ENCODE measurements at regions not wholly inside any gene's neighbourhood (a gene's known extent, or its start where the extent isn't known, plus 50 kb on each side); places are given as distances from the start of the nearest gene placed in this dataset.

DNA sequence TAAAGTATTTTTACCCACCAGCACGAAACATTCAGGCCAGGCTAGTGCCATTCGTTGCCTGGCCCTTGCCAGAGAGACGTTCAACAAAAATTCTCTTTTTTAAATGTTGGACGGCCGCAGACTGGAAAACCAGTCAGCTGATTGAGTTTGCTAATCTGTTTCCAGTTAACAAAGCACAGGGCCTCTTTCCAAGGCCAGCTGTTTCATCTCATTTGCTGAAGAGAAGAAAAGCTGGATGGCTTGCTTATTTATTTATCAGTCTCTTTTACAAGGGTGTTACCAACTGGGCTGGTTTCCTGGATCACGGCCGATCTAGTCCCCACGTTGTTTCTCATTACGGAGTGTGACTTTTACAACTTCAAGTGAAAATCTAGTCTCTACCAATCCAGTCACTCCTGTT is 418.7 kb upstream of the DYNLRB2 start:
- H3K9me3 ChIP-seq (ENCODE audit: control insufficient read depth in 2 of 2, low read length in 2 of 2) = no peaks in the 10 kb centered on the region
- H3K27ac ChIP-seq (ENCODE audit: insufficient read depth, low read length, poor library complexity, severe bottlenecking) = no peak overlapping the region
- no peak overlapping the region for H3K27ac Mint-ChIP-seq
- no peak overlapping the region for H3K4me3 ChIP-seq (ENCODE audit: low read depth, low read length)
- H3K27me3 ChIP-seq (ENCODE audit: control insufficient read depth, insufficient read depth, low read length) = peaks cover 2% of the 10 kb centered on the region
- H3K36me3 Mint-ChIP-seq = no peaks in the 10 kb centered on the region
- peaks cover 0 to 2% (median 0%) of the 10 kb centered on the region in 7 donors for H3K9me3 Mint-ChIP-seq
- H3K4me1 ChIP-seq (ENCODE audit: control insufficient read depth, insufficient read depth, low read length, poor library complexity, severe bottlenecking) = no peaks in the 10 kb centered on the region
- H3K4me3 Mint-ChIP-seq = no peak overlapping the region
- peaks cover 4% of the 10 kb centered on the region for H3K27me3 Mint-ChIP-seq
- no peaks in the 10 kb centered on the region for H3K36me3 ChIP-seq (ENCODE audit: control insufficient read depth, insufficient read depth, low read length)
- H3K4me1 Mint-ChIP-seq = no peaks in the 10 kb centered on the region
- ATAC-seq (ENCODE audit: low read depth in 2 of 2) (no peak), DNase-seq (no peak)

DNA sequence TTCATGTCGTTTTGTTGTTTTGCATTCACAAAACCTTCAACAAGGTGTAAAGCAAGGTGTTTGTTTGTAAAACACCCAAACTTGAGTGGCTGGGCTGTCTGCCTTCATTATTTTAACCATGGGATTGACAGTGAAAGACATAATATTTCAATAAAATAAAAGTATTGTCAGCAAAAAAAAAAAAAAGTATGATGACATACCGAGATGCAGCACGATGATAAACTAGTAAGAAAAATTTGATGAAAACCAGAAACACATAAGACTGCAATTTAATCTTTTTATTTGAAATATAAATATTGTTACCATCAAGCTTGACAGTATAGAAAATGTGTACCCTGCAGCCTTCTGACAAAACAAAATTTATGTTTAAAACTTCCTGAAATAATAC is 419.3 kb upstream of the DYNLRB2 start:
- Histone ChIP-seq H3K4me1 (ENCODE audit: control insufficient read depth, insufficient read depth, low read length, poor library complexity, severe bottlenecking) (no peaks in the 10 kb centered on the region), H3K4me3 (ENCODE audit: low read depth, low read length) (no peak overlapping the region), H3K9me3 (ENCODE audit: control insufficient read depth in 2 of 2, low read length in 2 of 2) (no peaks in the 10 kb centered on the region), H3K36me3 (ENCODE audit: control insufficient read depth, insufficient read depth, low read length) (no peaks in the 10 kb centered on the region), H3K27me3 (ENCODE audit: control insufficient read depth, insufficient read depth, low read length) (peaks cover 2% of the 10 kb centered on the region), H3K27ac (ENCODE audit: insufficient read depth, low read length, poor library complexity, severe bottlenecking) (no peak overlapping the region)
- peaks cover 0 to 2% (median 0%) of the 10 kb centered on the region in 7 donors for H3K9me3 Mint-ChIP-seq
- DNase-seq (no peak), ATAC-seq (ENCODE audit: low read depth in 2 of 2) (no peak)
- no peaks in the 10 kb centered on the region for H3K4me1 Mint-ChIP-seq
- no peak overlapping the region for H3K27ac Mint-ChIP-seq
- peaks cover 4% of the 10 kb centered on the region for H3K27me3 Mint-ChIP-seq
- H3K4me3 Mint-ChIP-seq = no peak overlapping the region
- H3K36me3 Mint-ChIP-seq = no peaks in the 10 kb centered on the region

DNA sequence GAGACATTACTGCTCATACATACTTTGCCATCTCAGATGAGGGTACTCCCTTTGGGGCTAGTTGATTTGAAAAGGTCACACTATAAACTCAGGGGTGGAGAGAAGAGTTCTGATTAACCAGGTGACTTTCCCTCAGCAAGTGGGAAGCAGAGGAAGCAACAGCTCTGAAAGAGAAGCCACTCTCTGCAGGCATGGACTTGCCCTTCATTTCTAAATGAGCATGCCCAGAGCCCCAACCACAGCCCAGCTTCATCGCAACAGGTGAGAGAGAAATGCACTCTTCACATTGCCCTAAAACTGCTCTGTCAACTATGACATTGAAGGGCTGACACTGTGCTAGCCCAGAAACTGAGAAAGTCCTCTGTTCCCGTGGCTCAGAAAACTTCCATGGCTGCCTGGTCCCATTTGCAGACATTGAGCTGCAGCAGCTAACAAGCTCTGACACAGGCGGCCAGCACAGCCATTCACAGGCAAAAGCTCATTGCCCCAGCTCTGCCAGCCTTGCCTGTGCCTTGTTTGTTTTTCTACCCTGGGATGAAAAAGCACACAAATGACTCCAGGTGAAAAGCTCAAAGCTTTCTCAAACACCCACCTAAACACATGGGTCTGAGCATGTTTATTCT is 419.8 kb upstream of the DYNLRB2 start:
- H3K27me3 ChIP-seq (ENCODE audit: control insufficient read depth, insufficient read depth, low read length) = peaks cover 2% of the 10 kb centered on the region
- Mint-ChIP-seq H3K4me3 (no peak overlapping the region), H3K27ac (no peak overlapping the region), H3K36me3 (no peaks in the 10 kb centered on the region), H3K4me1 (no peaks in the 10 kb centered on the region), H3K9me3 (peaks cover 0 to 1% (median 0%) of the 10 kb centered on the region in 7 donors), H3K27me3 (peaks cover 4% of the 10 kb centered on the region)
- H3K4me3 ChIP-seq (ENCODE audit: low read depth, low read length) = no peak overlapping the region
- ATAC-seq (ENCODE audit: low read depth in 2 of 2) = no peak
- H3K9me3 ChIP-seq (ENCODE audit: control insufficient read depth in 2 of 2, low read length in 2 of 2) = no peaks in the 10 kb centered on the region
- no peaks in the 10 kb centered on the region for H3K36me3 ChIP-seq (ENCODE audit: control insufficient read depth, insufficient read depth, low read length)
- no peak overlapping the region for H3K27ac ChIP-seq (ENCODE audit: insufficient read depth, low read length, poor library complexity, severe bottlenecking)
- no peak for DNase-seq
- H3K4me1 ChIP-seq (ENCODE audit: control insufficient read depth, insufficient read depth, low read length, poor library complexity, severe bottlenecking) = no peaks in the 10 kb centered on the region

DNA sequence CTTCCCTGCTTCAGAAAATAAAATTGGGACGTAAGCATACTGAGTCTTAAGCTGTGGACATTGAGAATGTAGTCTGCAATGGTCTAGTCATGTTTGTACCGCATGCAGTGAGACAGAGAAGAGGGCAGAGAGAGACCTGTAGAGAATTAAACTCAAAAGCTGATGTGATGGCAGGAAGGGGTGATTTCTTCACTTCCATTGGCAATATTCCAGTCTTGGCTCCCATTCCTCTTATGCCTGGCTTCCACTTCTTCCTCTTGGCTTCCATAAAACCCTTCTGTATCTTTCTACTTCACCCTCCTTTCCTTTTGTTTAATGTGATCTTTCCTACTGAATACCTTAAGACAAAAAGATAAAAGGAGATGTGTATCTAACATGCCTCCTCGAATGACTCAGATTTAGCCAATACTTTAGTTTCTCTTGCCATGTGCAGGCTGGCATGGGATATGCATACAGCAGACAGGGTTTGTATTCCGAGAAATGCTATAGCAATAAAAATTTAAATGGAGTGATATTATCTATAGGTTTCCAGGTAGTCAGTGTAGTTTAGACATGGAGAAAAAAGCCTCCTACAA is 423.1 kb upstream of the DYNLRB2 start:
- Histone ChIP-seq H3K9me3 (ENCODE audit: control insufficient read depth in 2 of 2, low read length in 2 of 2) (no peaks in the 10 kb centered on the region), H3K4me3 (ENCODE audit: low read depth, low read length) (no peak overlapping the region), H3K36me3 (ENCODE audit: control insufficient read depth, insufficient read depth, low read length) (no peaks in the 10 kb centered on the region), H3K27me3 (ENCODE audit: control insufficient read depth, insufficient read depth, low read length) (peaks cover 2% of the 10 kb centered on the region), H3K4me1 (ENCODE audit: control insufficient read depth, insufficient read depth, low read length, poor library complexity, severe bottlenecking) (no peaks in the 10 kb centered on the region), H3K27ac (ENCODE audit: insufficient read depth, low read length, poor library complexity, severe bottlenecking) (no peak overlapping the region)
- no peaks in the 10 kb centered on the region for H3K4me1 Mint-ChIP-seq
- no peak overlapping the region for H3K27ac Mint-ChIP-seq
- H3K4me3 Mint-ChIP-seq = no peak overlapping the region
- peaks cover 0 to 4% (median 1%) of the 10 kb centered on the region in 7 donors for H3K9me3 Mint-ChIP-seq
- H3K36me3 Mint-ChIP-seq = no peaks in the 10 kb centered on the region
- ATAC-seq (ENCODE audit: low read depth in 2 of 2) (no peak), DNase-seq (no peak)
- peaks cover 4% of the 10 kb centered on the region for H3K27me3 Mint-ChIP-seq

DNA sequence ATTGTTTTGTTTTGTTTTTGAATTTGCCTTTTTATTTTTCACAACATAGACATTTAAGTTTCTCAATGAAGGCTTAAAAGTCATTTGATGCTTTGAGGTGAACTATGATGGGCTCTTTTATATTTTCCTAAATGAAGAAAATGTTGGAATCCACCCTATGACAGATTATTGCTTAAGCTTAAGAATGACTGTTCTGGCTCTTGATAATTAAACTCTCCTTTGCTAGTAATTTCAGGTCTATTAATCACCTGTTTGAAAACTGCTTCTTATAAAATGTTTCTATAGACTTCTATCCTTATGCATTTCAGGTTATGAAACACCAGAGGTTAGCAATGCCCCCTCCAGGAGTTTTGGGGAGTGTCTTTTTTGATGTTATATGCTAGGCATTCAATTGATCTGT is 424.1 kb upstream of the DYNLRB2 start:
- Mint-ChIP-seq H3K27me3 (no peaks in the 10 kb centered on the region), H3K4me1 (no peaks in the 10 kb centered on the region), H3K4me3 (no peak overlapping the region), H3K27ac (no peak overlapping the region), H3K9me3 (peaks cover 0 to 4% (median 1%) of the 10 kb centered on the region in 7 donors), H3K36me3 (no peaks in the 10 kb centered on the region)
- no peaks in the 10 kb centered on the region for H3K9me3 ChIP-seq (ENCODE audit: control insufficient read depth in 2 of 2, low read length in 2 of 2)
- H3K4me1 ChIP-seq (ENCODE audit: control insufficient read depth, insufficient read depth, low read length, poor library complexity, severe bottlenecking) = no peaks in the 10 kb centered on the region
- no peak overlapping the region for H3K4me3 ChIP-seq (ENCODE audit: low read depth, low read length)
- H3K36me3 ChIP-seq (ENCODE audit: control insufficient read depth, insufficient read depth, low read length) = no peaks in the 10 kb centered on the region
- peaks cover 2% of the 10 kb centered on the region for H3K27me3 ChIP-seq (ENCODE audit: control insufficient read depth, insufficient read depth, low read length)
- DNase-seq (no peak), ATAC-seq (ENCODE audit: low read depth in 2 of 2) (no peak)
- H3K27ac ChIP-seq (ENCODE audit: insufficient read depth, low read length, poor library complexity, severe bottlenecking) = no peak overlapping the region

DNA sequence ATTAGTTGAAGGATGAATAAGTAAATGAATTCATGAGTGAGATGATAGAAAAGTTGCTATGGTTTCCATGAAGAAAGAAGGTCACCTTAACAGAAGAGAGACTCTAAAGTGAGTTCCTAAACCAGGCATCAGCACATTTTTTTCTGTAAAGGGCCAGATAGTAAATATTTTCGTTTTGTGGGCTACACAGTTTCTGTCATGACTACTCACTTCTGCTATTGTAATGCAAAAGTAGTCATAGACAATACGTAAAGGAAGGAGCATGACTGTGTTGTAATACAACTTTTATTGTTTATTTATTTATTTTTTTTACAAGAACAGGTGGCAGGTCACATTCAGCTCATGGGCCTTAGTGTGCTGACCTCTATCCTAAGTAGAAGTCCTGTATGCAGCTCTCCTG is 426.1 kb upstream of the DYNLRB2 start:
- Histone ChIP-seq H3K4me1 (ENCODE audit: control insufficient read depth, insufficient read depth, low read length, poor library complexity, severe bottlenecking) (no peaks in the 10 kb centered on the region), H3K4me3 (ENCODE audit: low read depth, low read length) (no peak overlapping the region), H3K27ac (ENCODE audit: insufficient read depth, low read length, poor library complexity, severe bottlenecking) (no peak overlapping the region), H3K9me3 (ENCODE audit: control insufficient read depth in 2 of 2, low read length in 2 of 2) (no peaks in the 10 kb centered on the region), H3K36me3 (ENCODE audit: control insufficient read depth, insufficient read depth, low read length) (no peaks in the 10 kb centered on the region), H3K27me3 (ENCODE audit: control insufficient read depth, insufficient read depth, low read length) (peaks cover 2% of the 10 kb centered on the region)
- peaks cover 0 to 4% (median 0%) of the 10 kb centered on the region in 7 donors for H3K9me3 Mint-ChIP-seq
- no peak for ATAC-seq (ENCODE audit: low read depth in 2 of 2)
- peaks cover 5% of the 10 kb centered on the region for H3K27me3 Mint-ChIP-seq
- no peak overlapping the region for H3K4me3 Mint-ChIP-seq
- H3K36me3 Mint-ChIP-seq = no peaks in the 10 kb centered on the region
- H3K27ac Mint-ChIP-seq = no peak overlapping the region
- DNase-seq = no peak
- H3K4me1 Mint-ChIP-seq = no peaks in the 10 kb centered on the region

DNA sequence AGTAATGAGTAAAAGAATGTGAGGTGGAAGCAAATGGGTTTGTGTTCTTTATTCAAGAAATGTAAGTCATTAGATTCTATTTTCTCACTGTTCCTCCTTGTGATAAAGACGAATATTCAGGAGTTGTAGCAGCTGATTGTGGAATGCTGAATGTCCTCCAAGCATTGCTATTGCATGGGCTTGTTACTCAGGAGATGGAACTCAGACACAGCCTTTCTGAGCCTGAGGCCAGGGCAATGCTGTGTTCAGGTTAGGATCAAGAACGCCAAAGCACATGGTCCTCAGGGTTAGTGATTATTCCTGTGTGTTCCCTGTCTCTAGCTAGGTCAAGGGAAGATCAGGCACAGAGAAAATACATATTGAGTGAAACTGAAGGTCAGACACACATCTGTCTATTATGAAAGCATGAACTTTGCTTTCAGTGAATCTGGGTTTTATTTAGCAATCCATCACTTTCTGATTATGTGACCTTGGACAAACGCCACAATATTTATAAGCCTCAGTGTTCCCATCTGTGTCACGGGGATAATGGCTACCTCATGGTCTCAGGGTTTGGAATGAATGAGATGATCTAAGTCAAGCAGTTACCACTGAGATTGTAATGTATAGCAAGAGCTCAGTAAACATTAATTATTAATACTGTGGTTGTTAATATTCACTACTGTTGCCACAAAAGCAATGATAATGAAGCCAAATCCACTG is 426.8 kb upstream of the DYNLRB2 start:
- H3K9me3 Mint-ChIP-seq = peaks cover 0 to 4% (median 0%) of the 10 kb centered on the region in 7 donors

DNA sequence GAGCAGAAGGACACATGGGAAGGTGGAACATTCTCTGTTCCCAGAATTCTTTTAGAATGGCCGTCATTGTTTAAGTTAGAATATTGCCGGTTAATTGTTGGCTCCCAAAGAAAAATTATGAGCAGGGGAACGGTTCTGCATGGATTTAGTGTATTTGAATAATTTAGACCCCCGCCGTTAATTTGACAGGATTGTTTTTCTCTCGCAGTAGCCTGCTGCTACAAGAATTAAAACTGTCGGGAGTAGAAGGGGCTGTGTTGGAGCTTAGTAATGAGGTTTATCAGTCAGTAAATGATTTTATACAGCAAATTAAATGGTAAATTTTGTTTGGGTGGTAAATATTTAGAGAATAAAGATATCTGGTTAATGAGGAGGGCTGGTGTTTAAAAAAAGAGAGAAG is 431.2 kb upstream of the DYNLRB2 start:
- Mint-ChIP-seq H3K36me3 (no peaks in the 10 kb centered on the region), H3K27ac (no peak overlapping the region), H3K9me3 (no peaks in the 10 kb centered on the region), H3K4me1 (no peaks in the 10 kb centered on the region), H3K4me3 (no peak overlapping the region), H3K27me3 (peaks cover 13% of the 10 kb centered on the region)
- H3K9me3 ChIP-seq (ENCODE audit: control insufficient read depth in 2 of 2, low read length in 2 of 2) = no peaks in the 10 kb centered on the region
- H3K27me3 ChIP-seq (ENCODE audit: control insufficient read depth, insufficient read depth, low read length) = peaks cover 2% of the 10 kb centered on the region
- H3K4me3 ChIP-seq (ENCODE audit: low read depth, low read length) = no peak overlapping the region
- no peaks in the 10 kb centered on the region for H3K4me1 ChIP-seq (ENCODE audit: control insufficient read depth, insufficient read depth, low read length, poor library complexity, severe bottlenecking)
- H3K27ac ChIP-seq (ENCODE audit: insufficient read depth, low read length, poor library complexity, severe bottlenecking) = no peak overlapping the region
- no peaks in the 10 kb centered on the region for H3K36me3 ChIP-seq (ENCODE audit: control insufficient read depth, insufficient read depth, low read length)
- no peak for ATAC-seq (ENCODE audit: low read depth in 2 of 2)
- DNase-seq = no peak

More for the DNA sequence above, 426.8 kb upstream of the DYNLRB2 start:
- no peaks in the 10 kb centered on the region for H3K4me1 Mint-ChIP-seq
- Histone ChIP-seq H3K27me3 (ENCODE audit: control insufficient read depth, insufficient read depth, low read length) (peaks cover 2% of the 10 kb centered on the region), H3K9me3 (ENCODE audit: control insufficient read depth in 2 of 2, low read length in 2 of 2) (no peaks in the 10 kb centered on the region), H3K4me3 (ENCODE audit: low read depth, low read length) (no peak overlapping the region), H3K36me3 (ENCODE audit: control insufficient read depth, insufficient read depth, low read length) (no peaks in the 10 kb centered on the region), H3K27ac (ENCODE audit: insufficient read depth, low read length, poor library complexity, severe bottlenecking) (no peak overlapping the region), H3K4me1 (ENCODE audit: control insufficient read depth, insufficient read depth, low read length, poor library complexity, severe bottlenecking) (no peaks in the 10 kb centered on the region)
- ATAC-seq (ENCODE audit: low read depth in 2 of 2) = no peak
- no peaks in the 10 kb centered on the region for H3K36me3 Mint-ChIP-seq
- H3K27me3 Mint-ChIP-seq = peaks cover 5% of the 10 kb centered on the region
- no peak for DNase-seq
- H3K4me3 Mint-ChIP-seq = no peak overlapping the region
- H3K27ac Mint-ChIP-seq = no peak overlapping the region

Data from CD4-positive, CD25-positive, alpha-beta regulatory T cell (primary cell).